ENCODE measurements at regions not wholly inside any gene's neighbourhood (a gene's known extent, or its start where the extent isn't known, plus 50 kb on each side); places are given as distances from the start of the nearest gene placed in this dataset.

- H3K9me3 Mint-ChIP-seq = no peaks in the 10 kb centered on the region
- no peak overlapping the region for H3K27ac Mint-ChIP-seq
- no peaks in the 10 kb centered on the region for H3K36me3 Mint-ChIP-seq (ENCODE audit: low read depth)
- DNase-seq = no peak
- no peak overlapping the region for H3K4me3 Mint-ChIP-seq
- peaks cover 19% of the 10 kb centered on the region for H3K27me3 Mint-ChIP-seq (ENCODE audit: low read depth, poor library complexity)
- H3K4me1 Mint-ChIP-seq = peaks cover 18% of the 10 kb centered on the region
- TF ChIP-seq, protein P1, sequence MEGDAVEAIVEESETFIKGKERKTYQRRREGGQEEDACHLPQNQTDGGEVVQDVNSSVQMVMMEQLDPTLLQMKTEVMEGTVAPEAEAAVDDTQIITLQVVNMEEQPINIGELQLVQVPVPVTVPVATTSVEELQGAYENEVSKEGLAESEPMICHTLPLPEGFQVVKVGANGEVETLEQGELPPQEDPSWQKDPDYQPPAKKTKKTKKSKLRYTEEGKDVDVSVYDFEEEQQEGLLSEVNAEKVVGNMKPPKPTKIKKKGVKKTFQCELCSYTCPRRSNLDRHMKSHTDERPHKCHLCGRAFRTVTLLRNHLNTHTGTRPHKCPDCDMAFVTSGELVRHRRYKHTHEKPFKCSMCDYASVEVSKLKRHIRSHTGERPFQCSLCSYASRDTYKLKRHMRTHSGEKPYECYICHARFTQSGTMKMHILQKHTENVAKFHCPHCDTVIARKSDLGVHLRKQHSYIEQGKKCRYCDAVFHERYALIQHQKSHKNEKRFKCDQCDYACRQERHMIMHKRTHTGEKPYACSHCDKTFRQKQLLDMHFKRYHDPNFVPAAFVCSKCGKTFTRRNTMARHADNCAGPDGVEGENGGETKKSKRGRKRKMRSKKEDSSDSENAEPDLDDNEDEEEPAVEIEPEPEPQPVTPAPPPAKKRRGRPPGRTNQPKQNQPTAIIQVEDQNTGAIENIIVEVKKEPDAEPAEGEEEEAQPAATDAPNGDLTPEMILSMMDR (IDR thresholded peaks at IDR 0.05) = no peak
These were observed 124.9 kb downstream of the IRX2 start for GRCh38 chr5:2626572-2626971.

DNA sequence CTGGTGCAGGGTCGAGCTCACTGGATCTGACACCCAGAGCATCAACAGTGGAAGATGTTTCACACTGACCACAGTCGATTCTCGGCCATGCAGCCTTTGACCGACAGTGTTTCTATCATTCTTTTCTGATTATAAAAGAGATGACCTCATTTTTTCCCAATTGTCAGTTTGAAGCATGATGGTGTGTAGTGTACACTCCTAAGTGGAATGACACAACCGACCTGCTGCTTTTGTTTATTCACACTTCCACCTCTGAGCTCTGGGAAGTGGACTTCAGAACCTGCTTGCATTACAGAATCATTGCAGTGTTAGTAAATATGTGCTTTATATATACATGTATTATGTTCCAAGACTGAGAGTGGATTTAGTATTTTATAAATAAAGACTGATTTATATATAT, 128.6 kb downstream of the IRX2 start:
- Mint-ChIP-seq H3K27me3 (ENCODE audit: low read depth, poor library complexity) (peaks cover 19% of the 10 kb centered on the region), H3K4me1 (no peaks in the 10 kb centered on the region), H3K4me3 (no peak overlapping the region), H3K9me3 (no peaks in the 10 kb centered on the region), H3K27ac (no peak overlapping the region), H3K36me3 (ENCODE audit: low read depth) (no peaks in the 10 kb centered on the region)
- DNase-seq = no peak
- TF ChIP-seq, protein P1 (IDR thresholded peaks at IDR 0.05) = no peak

DNA sequence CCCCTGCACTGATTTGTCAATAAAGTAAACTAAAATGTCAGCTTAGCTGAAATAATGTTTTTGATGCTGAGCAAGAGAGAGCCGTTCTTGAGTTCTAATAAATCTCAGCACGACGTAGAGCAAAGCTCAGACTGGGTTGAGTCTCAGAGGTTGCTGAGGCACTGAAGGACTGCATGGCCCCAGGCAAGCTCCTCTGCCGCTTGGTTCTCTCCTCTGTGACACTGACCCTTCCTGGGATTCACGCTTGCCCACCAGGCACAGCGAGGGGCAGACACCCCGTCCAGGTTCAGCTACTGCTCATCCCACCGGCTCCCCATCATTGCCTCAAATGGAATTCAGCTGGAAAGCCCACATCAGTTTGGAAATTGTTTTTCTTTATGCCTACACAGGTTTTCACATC, 129.8 kb downstream of the IRX2 start:
- Mint-ChIP-seq H3K4me3 (no peak overlapping the region), H3K36me3 (ENCODE audit: low read depth) (no peaks in the 10 kb centered on the region), H3K27ac (no peak overlapping the region), H3K4me1 (no peaks in the 10 kb centered on the region), H3K9me3 (peaks cover 5% of the 10 kb centered on the region), H3K27me3 (ENCODE audit: low read depth, poor library complexity) (peaks cover 20% of the 10 kb centered on the region)
- TF ChIP-seq, protein P1 (IDR thresholded peaks at IDR 0.05) = no peak
- no peak for DNase-seq

DNA sequence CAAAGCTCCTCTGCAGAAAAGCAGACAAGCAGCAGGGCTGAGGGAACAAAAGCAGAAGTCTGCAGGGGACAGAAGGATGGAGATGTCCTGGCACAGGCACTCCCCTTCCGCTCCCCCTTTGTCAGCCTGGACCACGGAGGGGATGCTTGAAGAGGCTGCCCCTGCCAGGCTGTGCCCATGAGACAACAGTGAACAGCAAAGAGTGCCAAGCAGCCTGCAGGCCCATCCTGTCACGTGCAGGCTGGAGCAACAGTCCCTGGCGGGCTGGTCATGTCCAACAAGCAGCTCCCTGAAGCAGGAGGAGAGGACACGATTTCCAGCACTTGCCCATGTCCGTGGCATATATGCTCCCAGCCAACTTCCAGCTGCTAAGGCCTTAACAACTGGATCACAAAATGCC, 132.3 kb downstream of the IRX2 start:
- TF ChIP-seq, protein P1 (IDR thresholded peaks at IDR 0.05) = no peak
- Mint-ChIP-seq H3K36me3 (ENCODE audit: low read depth) (no peaks in the 10 kb centered on the region), H3K9me3 (peaks cover 22% of the 10 kb centered on the region), H3K4me1 (no peaks in the 10 kb centered on the region), H3K4me3 (no peak overlapping the region), H3K27ac (no peak overlapping the region), H3K27me3 (ENCODE audit: low read depth, poor library complexity) (peaks cover 22% of the 10 kb centered on the region)
- no peak for DNase-seq

DNA sequence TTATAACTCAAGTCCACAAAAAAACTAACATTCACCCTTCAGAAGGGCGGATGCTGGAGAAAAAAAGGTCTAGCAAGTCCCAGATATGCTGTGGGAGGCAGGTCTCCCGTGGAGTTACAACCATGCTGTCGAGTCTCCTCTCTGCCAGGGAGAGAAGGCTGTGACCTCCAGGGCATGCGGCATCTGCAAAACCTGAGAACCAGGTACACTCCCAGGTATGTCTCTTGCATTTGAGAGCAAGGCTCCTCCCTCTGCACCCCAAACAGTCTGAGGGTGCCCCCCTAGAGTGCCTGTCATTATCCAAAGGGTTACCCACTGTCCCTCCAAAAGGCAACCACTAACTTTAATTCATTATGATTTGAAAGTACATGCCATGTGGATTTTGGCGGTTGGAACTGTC, 134.0 kb downstream of the IRX2 start:
- no peak overlapping the region for H3K4me3 Mint-ChIP-seq
- peaks cover 13% of the 10 kb centered on the region for H3K4me1 Mint-ChIP-seq
- no peaks in the 10 kb centered on the region for H3K36me3 Mint-ChIP-seq (ENCODE audit: low read depth)
- peaks cover 22% of the 10 kb centered on the region for H3K27me3 Mint-ChIP-seq (ENCODE audit: low read depth, poor library complexity)
- TF ChIP-seq, protein P1 (IDR thresholded peaks at IDR 0.05) = no peak
- no peak overlapping the region for H3K27ac Mint-ChIP-seq
- H3K9me3 Mint-ChIP-seq = peaks cover 22% of the 10 kb centered on the region
- DNase-seq = no peak

GRCh38 chr5:2615917-2616316, 135.6 kb downstream of the IRX2 start:
- peaks cover 18% of the 10 kb centered on the region for H3K27me3 Mint-ChIP-seq (ENCODE audit: low read depth, poor library complexity)
- H3K9me3 Mint-ChIP-seq = peaks cover 22% of the 10 kb centered on the region
- no peaks in the 10 kb centered on the region for H3K36me3 Mint-ChIP-seq (ENCODE audit: low read depth)
- H3K4me1 Mint-ChIP-seq = peaks cover 28% of the 10 kb centered on the region
- DNase-seq = no peak
- H3K27ac Mint-ChIP-seq = no peak overlapping the region
- no peak overlapping the region for H3K4me3 Mint-ChIP-seq
- TF ChIP-seq, protein P1 (IDR thresholded peaks at IDR 0.05) = no peak
